ENCODE measurements at regions not wholly inside any gene's neighbourhood (a gene's known extent, or its start where the extent isn't known, plus 50 kb on each side); places are given as distances from the start of the nearest gene placed in this dataset.
A peak's percentile ranks its signal among the peaks of the same experiment; 100 is the strongest.

- no peaks in the 10 kb centered on the region for H3K36me3 ChIP-seq (ENCODE audit: control insufficient read depth, insufficient read depth, low read length)
- WGBS (ENCODE audit: insufficient coverage) = 33% methylated on average over 1 of the region's 5 CpGs
- no peak overlapping the region for H3K27ac ChIP-seq (ENCODE audit: low read depth, low read length)
- H3K4me3 ChIP-seq (ENCODE audit: low read depth, low read length) = no peak overlapping the region
- H3K4me1 ChIP-seq (ENCODE audit: control insufficient read depth, insufficient read depth, low read length) = peaks cover 3% of the 10 kb centered on the region
- no peaks in the 10 kb centered on the region for H3K27me3 ChIP-seq (ENCODE audit: control insufficient read depth, insufficient read depth, low read length)
- peak in 1 of 6 donors; percentile 68 for DNase-seq (ENCODE audit: low read depth in 4 of 6, low spot score in 6 of 6)
- no peaks in the 10 kb centered on the region for H3K9me3 ChIP-seq (ENCODE audit: control insufficient read depth, insufficient read depth, low read length)
Measured at GRCh38 chr15:62588938-62589670, 424.0 kb upstream of the C2CD4B start.

DNA sequence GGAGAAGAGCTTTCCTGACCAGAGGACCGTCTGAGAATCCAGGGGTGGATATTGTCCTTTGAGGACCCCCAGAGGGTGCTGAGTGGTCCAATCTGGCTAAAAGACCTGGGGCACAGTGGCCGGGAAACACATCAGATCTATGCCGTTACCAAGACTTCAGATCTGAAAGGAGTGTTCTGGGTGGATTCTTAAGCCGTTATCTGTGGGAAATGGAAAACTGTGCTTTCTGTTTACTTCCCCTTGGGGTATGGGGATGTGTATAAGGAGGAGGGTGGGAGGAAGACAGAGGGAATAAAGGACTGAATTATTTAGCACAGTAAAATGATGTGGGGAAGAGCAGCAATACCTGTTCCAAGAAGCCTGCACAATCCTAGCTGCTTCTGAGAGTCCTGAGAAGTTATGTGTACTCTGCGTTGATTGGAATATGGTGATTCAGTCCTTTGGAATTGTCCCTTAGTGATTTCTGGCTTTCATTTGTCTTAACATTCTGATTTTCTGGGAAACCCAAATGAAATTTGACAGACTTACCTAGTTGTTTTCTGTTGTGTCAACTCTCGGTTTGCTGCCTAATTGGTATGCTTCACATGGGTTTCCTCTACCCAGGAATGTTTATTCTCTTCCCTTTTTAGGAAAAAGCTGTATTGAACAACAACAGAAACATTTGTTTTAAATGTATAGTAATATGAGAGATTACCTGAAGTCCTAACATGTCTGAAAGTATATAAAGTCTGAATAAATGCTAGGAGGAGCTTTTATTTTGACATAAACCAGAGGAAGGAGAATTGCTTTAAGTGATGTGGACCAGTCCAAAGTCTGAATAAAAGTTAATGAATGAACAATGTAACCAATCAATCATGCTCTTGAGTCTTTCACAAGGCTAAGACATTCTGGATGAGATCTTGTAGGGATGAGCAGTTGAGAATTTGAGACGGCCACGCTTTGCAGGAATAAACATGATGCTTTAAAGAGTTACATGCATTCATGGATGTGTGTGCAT is 427.1 kb upstream of the C2CD4B start:
- no peak for DNase-seq (ENCODE audit: low read depth in 4 of 6, low spot score in 6 of 6)
- Histone ChIP-seq H3K9me3 (ENCODE audit: control insufficient read depth, insufficient read depth, low read length) (no peaks in the 10 kb centered on the region), H3K36me3 (ENCODE audit: control insufficient read depth, insufficient read depth, low read length) (no peaks in the 10 kb centered on the region), H3K4me3 (ENCODE audit: low read depth, low read length) (no peak overlapping the region), H3K4me1 (ENCODE audit: control insufficient read depth, insufficient read depth, low read length) (peaks cover 3% of the 10 kb centered on the region), H3K27ac (ENCODE audit: low read depth, low read length) (no peak overlapping the region), H3K27me3 (ENCODE audit: control insufficient read depth, insufficient read depth, low read length) (no peaks in the 10 kb centered on the region)
- WGBS (ENCODE audit: insufficient coverage) = 56% methylated on average over 7 of the region's 8 CpGs

DNA sequence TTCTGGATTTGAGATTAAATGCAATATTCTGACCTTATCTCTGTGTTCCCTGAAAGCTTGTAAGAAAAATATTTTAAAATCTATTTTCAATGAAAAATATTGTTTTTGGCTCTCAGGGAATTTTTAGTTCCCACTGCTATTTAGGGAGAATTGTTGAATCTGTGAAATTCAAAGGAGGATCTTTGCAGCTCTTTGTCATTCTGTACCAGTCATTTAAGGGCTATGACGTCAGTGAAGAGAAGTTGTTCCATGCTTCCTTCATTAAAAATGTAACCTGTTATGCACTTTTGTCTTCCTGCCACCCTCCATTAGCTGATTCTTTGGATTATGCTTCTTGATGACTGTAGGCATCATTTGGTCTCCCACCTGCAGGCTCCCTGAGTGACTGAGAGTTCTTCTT is 427.8 kb upstream of the C2CD4B start:
- Histone ChIP-seq H3K9me3 (ENCODE audit: control insufficient read depth, insufficient read depth, low read length) (no peaks in the 10 kb centered on the region), H3K27me3 (ENCODE audit: control insufficient read depth, insufficient read depth, low read length) (no peaks in the 10 kb centered on the region), H3K4me3 (ENCODE audit: low read depth, low read length) (no peak overlapping the region), H3K27ac (ENCODE audit: low read depth, low read length) (no peak overlapping the region), H3K36me3 (ENCODE audit: control insufficient read depth, insufficient read depth, low read length) (no peaks in the 10 kb centered on the region), H3K4me1 (ENCODE audit: control insufficient read depth, insufficient read depth, low read length) (peaks cover 3% of the 10 kb centered on the region)
- no peak for DNase-seq (ENCODE audit: low read depth in 4 of 6, low spot score in 6 of 6)
- WGBS (ENCODE audit: insufficient coverage) = no CpG with 5 or more reads among the region's 1 CpG

- H3K36me3 ChIP-seq (ENCODE audit: control insufficient read depth, insufficient read depth, low read length) = no peaks in the 10 kb centered on the region
- H3K27me3 ChIP-seq (ENCODE audit: control insufficient read depth, insufficient read depth, low read length) = no peaks in the 10 kb centered on the region
- 100% methylated on average over 1 of the region's 4 CpGs for WGBS (ENCODE audit: insufficient coverage)
- DNase-seq (ENCODE audit: low read depth in 4 of 6, low spot score in 6 of 6) = no peak
- H3K9me3 ChIP-seq (ENCODE audit: control insufficient read depth, insufficient read depth, low read length) = no peaks in the 10 kb centered on the region
- no peak overlapping the region for H3K4me3 ChIP-seq (ENCODE audit: low read depth, low read length)
- H3K27ac ChIP-seq (ENCODE audit: low read depth, low read length) = no peak overlapping the region
- peaks cover 3% of the 10 kb centered on the region for H3K4me1 ChIP-seq (ENCODE audit: control insufficient read depth, insufficient read depth, low read length)
Measured at GRCh38 chr15:62593681-62594399, 428.8 kb upstream of the C2CD4B start.

DNA sequence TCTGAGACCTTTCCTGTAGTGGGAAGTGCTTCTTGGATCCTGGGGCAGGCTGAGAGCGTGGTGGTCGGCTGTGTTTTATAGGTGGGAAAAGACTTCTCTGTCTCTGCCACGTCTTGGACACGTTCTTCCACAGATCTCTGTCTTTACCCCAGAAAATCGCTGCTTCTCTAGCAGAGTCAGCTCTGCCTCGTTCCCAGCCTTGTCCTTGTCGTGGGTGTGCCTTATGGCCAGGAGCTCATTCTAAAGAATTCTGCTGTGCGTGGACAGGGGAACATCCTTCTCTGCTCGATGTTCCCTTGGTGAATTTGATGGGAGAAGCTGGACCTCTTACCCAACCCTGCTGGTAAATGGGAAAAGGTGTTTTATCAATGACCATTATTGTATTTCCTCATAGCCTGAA is 433.1 kb upstream of the C2CD4B start:
- no peak for DNase-seq (ENCODE audit: low read depth in 4 of 6, low spot score in 6 of 6)
- H3K4me3 ChIP-seq (ENCODE audit: low read depth, low read length) = no peak overlapping the region
- no peak overlapping the region for H3K27ac ChIP-seq (ENCODE audit: low read depth, low read length)
- no peaks in the 10 kb centered on the region for H3K36me3 ChIP-seq (ENCODE audit: control insufficient read depth, insufficient read depth, low read length)
- H3K9me3 ChIP-seq (ENCODE audit: control insufficient read depth, insufficient read depth, low read length) = no peaks in the 10 kb centered on the region
- WGBS (ENCODE audit: insufficient coverage) = 93% methylated on average over 6 of the region's 9 CpGs
- H3K4me1 ChIP-seq (ENCODE audit: control insufficient read depth, insufficient read depth, low read length) = no peaks in the 10 kb centered on the region
- H3K27me3 ChIP-seq (ENCODE audit: control insufficient read depth, insufficient read depth, low read length) = no peaks in the 10 kb centered on the region

GRCh38 chr15:62599791-62600777 is 435.0 kb upstream of the C2CD4B start:
- Histone ChIP-seq H3K27ac (ENCODE audit: low read depth, low read length) (no peak overlapping the region), H3K36me3 (ENCODE audit: control insufficient read depth, insufficient read depth, low read length) (no peaks in the 10 kb centered on the region)
- no peak for DNase-seq (ENCODE audit: low read depth in 4 of 6, low spot score in 6 of 6)

DNA sequence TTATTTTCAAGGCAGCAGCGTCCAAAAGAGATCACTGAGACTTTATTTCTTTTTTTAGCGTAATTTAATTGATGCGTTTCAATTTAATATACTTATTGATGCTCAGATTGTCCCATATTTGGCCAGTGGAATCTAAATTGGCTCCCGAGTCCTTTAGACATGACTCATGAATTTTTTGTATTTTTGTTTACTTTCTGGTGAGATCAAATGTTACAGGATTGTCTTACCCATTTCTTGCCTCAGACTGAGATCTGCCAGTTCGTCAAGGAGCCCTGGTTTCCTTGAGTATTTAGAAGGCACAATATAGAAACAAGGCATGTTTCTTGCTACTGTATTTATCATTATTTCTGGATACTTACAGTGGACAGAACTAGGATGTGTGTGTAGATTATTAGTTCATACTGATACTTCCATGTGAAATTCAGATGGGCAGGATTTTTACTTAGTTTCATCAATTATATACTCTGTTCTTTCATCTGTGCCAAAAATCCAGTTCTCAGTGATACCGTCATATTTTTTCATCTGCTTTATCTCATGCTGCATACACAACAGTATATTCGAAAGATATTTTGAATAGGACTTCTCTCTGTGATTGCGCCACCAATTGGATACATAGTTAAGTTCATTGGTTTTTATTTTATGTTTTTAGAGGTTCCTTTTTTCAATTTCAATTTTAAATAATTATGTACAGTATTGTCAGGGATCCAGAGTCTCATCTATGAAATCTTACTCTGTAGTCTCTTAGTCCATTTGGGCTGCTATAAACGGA is 436.9 kb upstream of the C2CD4B start:
- 93% methylated on average over 3 of the region's 9 CpGs for WGBS (ENCODE audit: insufficient coverage)

More at GRCh38 chr15:62599791-62600777, 435.0 kb upstream of the C2CD4B start:
- Histone ChIP-seq H3K27me3 (ENCODE audit: control insufficient read depth, insufficient read depth, low read length) (no peaks in the 10 kb centered on the region), H3K4me3 (ENCODE audit: low read depth, low read length) (no peak overlapping the region), H3K9me3 (ENCODE audit: control insufficient read depth, insufficient read depth, low read length) (no peaks in the 10 kb centered on the region), H3K4me1 (ENCODE audit: control insufficient read depth, insufficient read depth, low read length) (no peaks in the 10 kb centered on the region)
- 39% methylated on average over 8 of the region's 13 CpGs for WGBS (ENCODE audit: insufficient coverage)

GRCh38 chr15:62603742-62604141 is 438.7 kb upstream of the C2CD4B start:
- no peak overlapping the region for H3K4me3 ChIP-seq (ENCODE audit: low read depth, low read length)
- DNase-seq (ENCODE audit: low read depth in 4 of 6, low spot score in 6 of 6) = no peak
- H3K27ac ChIP-seq (ENCODE audit: low read depth, low read length) = no peak overlapping the region
- H3K27me3 ChIP-seq (ENCODE audit: control insufficient read depth, insufficient read depth, low read length) = no peaks in the 10 kb centered on the region
- WGBS (ENCODE audit: insufficient coverage) = 88% methylated on average over 1 of the region's 1 CpG
- H3K4me1 ChIP-seq (ENCODE audit: control insufficient read depth, insufficient read depth, low read length) = peaks cover 6% of the 10 kb centered on the region
- no peaks in the 10 kb centered on the region for H3K36me3 ChIP-seq (ENCODE audit: control insufficient read depth, insufficient read depth, low read length)
- no peaks in the 10 kb centered on the region for H3K9me3 ChIP-seq (ENCODE audit: control insufficient read depth, insufficient read depth, low read length)

More for the DNA sequence above, 436.9 kb upstream of the C2CD4B start:
- Histone ChIP-seq H3K4me1 (ENCODE audit: control insufficient read depth, insufficient read depth, low read length) (peaks cover 6% of the 10 kb centered on the region), H3K9me3 (ENCODE audit: control insufficient read depth, insufficient read depth, low read length) (no peaks in the 10 kb centered on the region), H3K27ac (ENCODE audit: low read depth, low read length) (no peak overlapping the region), H3K27me3 (ENCODE audit: control insufficient read depth, insufficient read depth, low read length) (no peaks in the 10 kb centered on the region), H3K4me3 (ENCODE audit: low read depth, low read length) (no peak overlapping the region), H3K36me3 (ENCODE audit: control insufficient read depth, insufficient read depth, low read length) (no peaks in the 10 kb centered on the region)
- DNase-seq (ENCODE audit: low read depth in 4 of 6, low spot score in 6 of 6) = no peak
